Inflammatory macrophage treated with lipopolysaccharide for 4 hours (primary cell): ENCODE measurements at regions not wholly inside any gene's neighbourhood (a gene's known extent, or its start where the extent isn't known, plus 50 kb on each side); places are given as distances from the start of the nearest gene placed in this dataset.
"Not testable (repeated sequence)": the region's sequence is repeated elsewhere in the genome, so short reads cannot be mapped to it uniquely, and the experiment has no call there.

Experiments used
- DNase-seq: peaks from one replicate; pipeline ENCODE4 v3.0.0-alpha.2; 2020

DNA sequence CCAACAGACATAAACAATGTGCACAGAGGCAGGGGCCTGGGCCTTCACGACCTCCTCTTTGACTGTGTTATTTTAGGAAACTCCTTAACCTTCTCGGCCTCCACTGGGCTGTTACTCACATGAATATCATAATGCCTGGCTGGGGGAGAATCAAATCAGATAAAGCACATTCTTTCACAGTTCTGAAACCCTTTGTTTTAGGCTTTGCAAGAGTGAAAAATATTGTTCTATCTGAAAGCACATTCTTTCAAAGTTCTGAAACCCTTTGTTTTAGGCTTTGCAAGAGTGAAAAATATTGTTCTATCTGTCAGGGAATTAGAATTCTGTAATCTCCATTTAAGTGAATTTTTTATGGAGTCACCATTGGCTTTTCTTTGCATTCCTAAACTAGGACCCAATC is 50.7 kb upstream of the SYNDIG1 start:
- no peak for DNase-seq

DNA sequence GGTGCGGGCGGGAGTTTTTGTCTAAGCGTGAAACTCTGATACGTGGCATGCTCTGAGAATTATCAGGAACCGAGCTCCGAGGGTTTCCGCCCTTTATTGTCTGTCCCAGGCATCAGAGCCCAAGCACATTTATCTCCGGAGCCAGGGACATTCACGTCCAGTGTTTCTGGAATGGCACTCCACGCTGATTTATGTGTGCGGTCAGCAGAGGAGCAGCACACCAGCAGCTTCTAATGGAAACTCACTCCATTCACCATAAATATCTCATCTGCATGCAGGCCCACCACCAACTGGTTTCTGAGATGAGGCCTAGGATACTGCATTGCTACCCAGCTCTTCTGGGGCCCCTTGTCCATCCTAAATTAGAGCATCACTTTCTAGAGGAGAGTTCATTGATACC is 51.9 kb upstream of the SYNDIG1 start:
- DNase-seq: no peak

DNA sequence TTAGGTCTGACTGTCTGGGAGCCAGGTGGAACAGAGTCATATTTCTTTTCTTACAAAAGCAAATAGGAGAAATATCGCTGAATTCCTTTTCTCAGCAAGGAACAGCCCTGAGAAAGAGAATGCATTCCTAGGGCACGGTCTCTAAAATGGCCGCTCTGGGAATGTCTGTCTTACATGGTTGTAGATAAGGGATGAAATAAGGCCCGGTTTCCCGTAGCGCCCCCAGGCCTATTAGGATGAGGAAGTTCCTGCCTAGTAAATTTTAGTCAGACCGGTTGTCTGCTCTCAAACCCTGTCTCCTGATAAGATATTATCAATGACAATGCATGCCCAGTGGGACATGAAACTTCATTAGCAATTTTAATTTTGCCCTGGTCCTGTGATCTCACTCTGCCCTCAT is 54.0 kb upstream of the SYNDIG1 start:
- DNase-seq: not testable (repeated sequence)

DNA sequence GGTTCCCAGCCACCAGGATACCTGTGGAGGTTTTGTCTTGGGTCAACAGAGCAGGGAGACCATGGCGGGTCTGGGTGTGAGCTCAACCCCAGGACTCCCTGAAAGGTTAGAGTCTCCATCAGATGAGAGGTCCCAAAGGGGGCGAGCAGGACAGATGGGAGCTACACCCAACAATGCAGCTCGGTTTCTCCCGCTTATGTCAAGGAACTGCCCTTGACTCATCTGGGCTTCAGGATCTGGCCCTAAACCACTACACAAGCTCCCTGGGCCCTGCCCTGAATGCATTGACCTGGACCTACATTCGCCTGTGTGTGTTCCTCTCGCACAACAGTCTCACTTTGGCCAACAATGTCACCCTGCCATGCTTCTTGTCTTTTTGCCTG is 57.6 kb upstream of the SYNDIG1 start:
- no peak for DNase-seq

DNA sequence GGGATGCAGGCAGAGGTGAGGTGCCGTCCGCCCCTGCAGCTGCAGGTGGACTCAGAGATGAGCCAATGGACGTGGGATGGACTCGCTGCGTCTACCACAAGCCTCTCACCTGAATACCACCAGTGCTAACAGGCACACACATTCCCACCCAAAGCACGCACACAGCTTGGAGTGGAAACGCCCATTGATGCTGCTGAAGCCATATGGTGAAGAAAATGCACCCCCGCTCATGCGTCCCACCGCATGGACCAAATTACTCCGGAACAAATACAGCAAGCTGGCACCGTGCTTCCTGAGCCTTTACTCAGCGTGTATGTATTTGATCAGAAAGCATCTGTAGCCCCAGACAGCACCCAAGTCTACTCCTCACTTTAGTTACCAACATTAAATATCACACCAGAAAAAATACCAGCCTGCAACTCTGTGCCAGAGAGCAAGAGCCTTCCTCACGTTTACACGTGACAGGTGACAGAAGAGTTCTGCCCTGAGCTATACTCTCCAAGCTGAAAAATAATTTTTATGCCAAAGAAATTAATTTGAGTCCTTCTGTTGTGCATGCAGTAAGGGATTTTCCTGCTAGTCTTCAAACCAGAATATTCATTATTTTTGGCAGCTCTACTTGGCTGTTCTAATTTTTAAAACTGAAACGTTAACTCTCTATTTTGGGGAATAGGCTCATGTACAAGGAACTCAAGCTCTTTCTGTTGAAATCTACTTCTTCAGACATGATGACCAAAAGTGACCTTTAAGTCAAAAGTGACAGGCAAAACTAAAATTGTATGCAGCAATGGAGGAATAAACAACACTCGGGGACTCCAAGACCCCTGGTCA is 58.2 kb upstream of the SYNDIG1 start:
- DNase-seq: no peak

DNA sequence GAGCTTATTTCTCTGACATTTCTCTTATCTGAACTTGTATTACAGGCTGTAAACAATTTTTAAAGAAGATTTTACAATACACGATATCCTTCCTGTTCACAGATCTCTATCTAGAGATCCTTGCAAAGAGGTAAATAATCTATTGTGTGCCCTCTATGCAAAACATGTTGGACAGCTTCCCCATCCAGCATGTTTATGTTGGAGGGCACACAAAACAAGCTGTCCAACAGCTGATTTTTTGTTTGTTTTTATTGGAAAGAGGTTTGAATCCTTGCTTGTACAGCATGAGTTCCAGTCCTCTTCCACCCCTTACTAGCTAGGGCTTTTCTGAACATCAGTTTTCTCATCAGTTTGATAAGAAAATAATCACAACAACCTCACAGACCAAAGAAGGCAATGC is 62.3 kb upstream of the SYNDIG1 start:
- no peak for DNase-seq

DNA sequence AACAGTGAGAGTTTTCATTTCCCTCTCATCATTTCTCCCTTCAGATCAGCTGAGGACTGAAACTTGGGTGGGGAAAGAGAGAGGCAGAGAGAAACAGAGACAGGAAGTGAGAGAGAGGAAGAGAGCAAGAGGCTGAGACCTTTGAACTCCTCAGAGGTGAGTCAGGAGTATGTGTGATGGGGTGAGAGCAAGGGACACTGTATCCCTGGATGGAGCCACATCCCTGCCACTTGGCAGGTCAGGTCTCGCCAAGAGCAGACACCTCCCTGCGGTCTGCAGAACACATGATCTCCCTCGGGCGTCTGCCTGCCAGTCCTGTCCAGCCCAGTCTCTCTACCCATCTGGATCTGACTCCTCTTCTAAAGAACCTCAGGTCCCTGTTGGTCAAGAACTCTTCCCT is 62.7 kb upstream of the SYNDIG1 start:
- DNase-seq: no peak

DNA sequence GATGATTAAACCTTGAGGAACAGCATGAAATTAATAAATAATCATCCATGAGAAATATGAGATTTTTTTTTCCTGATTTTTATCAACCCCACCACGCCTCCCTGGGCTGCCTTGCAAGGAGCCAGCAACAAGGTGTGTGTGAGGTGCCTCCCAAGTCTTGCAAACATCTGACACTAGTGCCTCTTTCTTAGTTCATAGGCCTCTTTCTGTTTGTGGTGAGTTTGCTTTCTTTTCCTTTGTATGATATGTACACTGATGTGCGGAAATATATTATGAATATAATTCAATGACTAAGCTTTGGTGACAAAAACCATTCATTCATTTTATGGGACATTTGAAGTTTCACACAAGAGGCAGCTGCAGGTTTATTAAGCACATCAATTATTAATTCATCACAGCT is 63.2 kb upstream of the SYNDIG1 start:
- no peak for DNase-seq

DNA sequence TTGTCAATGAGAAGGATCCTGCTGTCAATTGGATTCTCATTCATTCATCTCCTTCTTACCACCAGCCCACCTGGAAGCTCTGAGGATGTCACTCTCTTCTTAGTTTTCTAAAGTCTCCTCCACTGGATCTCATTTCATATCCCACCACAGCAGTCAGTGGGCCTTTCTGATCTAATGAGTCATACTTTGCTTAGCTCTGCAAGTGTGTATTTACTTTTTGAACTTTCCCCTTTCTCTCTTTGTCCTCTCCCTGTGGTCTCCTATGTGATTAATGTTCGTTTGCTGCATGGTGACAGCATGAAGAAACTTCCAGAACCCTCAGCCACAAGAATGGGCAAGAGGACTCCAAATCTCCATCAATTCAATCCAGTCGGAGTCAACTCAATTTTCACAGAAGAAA is 63.6 kb upstream of the SYNDIG1 start:
- no peak for DNase-seq

DNA sequence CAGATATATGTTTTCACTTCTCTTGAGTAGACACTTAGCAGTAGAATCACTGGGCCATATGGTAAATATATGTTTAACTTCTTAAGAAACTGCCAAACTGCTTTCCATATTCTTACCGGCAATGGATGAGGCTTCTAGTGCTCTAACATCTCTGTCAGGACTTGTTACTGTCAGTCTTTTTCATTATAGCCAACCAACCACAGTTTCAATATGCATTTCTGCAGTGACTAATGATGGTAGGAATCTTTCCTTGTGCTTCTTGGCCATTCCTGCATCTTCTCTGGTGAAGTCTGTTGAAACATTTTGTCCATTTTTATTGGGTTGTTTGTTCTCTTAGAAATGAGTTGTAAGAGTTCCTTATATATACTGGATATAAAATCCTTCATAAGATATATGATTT is 66.0 kb upstream of the SYNDIG1 start:
- no peak for DNase-seq

DNA sequence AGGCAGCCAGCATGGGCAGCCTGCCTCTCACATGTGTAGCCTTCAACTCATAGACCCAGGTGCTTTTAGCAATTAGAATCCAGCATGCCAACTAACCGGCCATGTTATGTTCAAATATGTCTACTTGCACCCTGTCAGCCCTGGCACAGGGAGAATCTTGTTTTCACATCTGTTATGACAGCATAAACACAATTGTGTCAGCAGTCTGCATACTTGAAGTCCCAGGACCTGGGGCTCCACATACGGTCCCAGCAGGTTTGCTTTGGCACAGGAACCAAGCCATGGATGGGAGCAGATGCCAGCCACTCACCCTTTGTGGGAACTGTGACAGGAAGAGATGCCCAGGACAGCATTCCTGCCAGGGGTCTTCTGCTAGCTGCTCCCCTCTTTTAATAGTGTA is 67.2 kb upstream of the SYNDIG1 start:
- no peak for DNase-seq

DNA sequence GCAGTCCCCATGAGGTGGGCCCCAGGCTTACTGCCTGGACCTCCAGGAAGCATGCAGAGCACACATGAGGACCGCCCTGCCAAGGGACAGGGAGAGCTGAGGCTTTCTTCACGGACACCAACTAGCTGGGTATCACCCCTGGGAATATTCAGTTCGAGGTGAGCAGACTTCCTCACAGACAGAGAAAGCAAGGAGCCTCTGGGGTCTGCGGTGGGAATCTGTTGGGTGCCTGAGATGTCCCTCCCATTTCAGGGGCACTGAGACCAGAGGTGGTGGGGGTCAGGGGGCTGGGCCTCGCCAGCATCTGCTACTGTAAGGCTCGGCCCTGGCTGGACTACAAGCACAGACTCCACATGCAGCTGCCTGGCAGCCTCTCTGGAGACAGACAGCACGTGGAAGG is 74.3 kb upstream of the SYNDIG1 start:
- no peak for DNase-seq

DNA sequence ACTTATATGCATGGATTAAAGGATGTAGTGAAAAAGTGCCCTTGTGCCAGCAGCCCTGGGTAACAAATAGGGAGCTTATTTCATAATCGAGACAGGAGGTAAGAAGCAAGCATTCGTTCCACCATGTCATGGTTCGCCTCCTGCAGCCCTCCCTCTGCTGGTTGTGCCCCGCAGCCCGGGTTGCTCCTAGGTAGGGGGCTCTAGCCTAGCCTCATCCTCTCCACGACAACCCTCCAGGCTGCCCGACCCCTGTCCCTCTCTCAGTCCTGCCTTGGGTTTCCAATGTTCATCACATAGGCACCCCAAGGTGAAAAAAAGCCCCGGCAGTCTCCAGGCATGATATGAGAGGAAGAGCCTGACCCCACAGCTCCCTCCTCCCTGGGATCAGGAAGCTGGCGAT is 75.5 kb upstream of the SYNDIG1 start:
- DNase-seq: no peak

DNA sequence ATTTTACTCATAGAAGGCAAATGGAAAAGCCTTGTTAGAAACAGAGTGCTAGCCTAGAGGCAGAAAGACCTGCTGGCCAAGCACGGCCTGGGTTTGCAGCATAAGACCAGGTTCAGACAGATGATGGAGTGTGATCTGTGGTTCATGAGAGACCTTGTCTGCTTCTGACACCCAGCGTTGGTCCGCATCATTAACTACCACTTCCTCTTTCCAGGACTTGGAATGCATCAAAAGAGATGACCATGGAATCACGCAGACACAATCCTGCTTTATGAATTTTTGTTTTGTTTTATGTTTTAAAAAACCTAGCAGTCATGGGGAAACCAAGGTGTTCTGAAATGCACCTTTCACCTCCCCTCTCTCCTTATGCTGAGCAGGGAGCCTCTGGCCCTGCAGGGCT is 76.8 kb upstream of the SYNDIG1 start:
- DNase-seq: no peak

DNA sequence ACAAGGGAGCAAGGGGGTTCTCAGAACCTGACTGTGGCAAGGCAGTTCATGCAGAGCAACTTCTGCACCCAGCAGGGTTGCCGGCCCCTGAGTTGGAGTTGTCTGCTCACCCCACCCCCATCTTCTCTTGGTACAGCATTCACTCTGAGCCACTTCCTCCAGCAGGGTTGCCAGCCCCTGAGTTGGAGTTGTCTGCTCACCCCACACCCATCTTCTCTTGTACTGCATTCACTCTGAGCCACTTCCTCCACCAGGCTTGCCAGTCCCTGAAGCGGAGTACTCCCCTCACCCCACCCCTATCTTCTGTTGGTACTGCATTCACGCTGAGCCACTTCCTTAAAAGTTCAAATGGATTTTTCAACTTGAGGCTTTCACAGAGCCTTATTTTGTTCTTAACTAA is 79.7 kb upstream of the SYNDIG1 start:
- peak; percentile 33 for DNase-seq

DNA sequence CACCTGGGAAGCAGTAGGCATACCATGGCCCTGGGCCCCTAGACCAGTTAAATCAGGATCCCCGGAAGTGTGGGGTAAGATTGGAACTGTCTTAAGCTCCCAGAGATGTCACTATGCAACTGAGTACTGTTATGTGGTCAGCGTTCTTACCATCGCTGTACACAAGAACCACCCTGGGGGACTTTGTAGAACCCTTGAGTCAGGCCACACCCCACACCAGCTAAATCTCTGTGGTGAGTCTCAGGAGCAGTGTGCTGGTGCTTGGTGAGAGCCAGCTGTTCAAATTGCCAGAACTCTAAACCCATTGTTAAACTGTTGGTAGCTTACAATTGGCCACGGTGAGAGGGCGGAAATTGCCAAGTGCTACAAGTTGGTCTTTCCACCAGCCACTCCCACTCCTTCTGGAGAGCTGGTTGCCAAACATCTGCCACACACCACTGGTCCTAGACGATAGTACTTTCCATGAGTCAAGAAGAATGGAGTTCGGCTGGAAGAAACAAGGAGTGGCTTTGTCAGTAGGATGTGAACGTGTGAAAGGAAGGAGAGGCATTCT is 80.5 kb upstream of the SYNDIG1 start:
- no peak for DNase-seq

DNA sequence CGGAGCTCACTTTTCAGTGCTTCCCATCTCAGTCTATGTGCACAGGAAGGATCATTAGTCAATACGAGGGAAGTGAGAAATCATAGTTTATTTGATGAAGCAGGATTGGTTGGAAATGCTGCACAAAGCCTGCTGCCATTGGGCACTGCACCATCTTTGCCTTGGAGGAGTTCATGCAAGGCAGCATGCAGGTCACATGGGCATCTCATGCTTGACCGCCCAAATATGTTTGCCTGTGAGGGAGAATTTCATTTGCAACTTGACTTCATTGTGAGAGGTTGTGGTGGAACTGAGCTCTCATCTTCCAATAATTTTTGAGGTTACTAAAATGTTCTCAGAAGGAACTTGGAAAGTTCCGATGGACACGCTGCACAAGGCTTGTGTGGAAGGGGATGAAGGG is 83.9 kb upstream of the SYNDIG1 start:
- DNase-seq: no peak

DNA sequence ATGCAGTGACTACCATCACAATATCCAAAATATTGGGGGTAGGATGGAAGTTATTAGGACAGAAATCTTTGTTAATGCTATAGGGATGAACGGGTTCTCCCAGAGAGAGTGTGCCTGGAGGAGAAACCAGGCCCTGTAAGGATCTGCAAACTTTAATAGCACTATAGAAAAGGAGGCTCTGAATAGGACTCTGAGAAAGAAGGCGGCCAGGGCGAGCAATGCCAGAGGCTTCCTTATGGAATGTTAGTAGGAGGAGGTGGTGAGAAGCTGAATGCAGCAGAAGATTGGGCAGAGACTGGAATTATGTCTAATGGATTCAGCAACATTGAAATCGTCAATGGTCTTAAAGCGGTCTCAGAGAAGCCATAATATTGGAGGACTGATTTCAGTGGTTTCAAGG is 84.6 kb upstream of the SYNDIG1 start:
- DNase-seq: no peak

DNA sequence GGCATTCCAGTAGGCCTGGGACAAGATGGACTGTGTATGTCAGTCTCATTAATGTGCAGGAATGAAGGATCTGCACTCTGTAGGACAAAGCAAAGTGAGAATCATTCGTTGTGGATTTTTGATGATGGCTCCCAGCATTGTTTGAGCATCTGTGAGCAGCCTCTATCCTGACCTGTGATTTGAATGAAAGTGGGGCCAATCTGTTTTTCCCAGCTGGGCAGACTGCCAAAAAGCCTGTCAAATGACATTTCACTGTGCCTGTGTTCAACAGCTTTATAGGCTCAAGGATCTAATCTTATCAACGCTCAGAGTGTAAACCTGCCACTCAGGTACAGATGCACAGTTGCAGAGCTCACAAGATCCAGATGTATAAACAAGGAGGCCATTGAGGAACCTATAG is 86.7 kb upstream of the SYNDIG1 start:
- DNase-seq: no peak

DNA sequence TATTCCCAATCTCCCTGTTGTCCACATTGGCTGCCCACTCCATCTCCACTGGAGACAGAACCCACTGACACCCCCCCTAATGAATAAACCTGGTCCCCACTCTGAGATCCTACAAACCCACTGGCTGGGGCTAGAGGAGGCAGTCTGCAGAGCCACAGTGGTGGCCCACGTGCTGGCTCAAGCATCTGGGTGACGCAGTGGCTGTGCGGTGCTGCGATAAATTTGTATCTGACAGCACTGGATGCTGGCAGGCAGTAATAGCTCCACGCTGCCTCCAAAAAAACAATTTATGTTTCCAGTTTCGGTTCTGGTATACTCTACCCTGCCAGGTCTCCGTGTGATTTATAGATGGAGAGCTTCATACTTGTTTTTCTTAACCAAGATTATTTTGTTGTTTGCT is 87.1 kb upstream of the SYNDIG1 start:
- no peak for DNase-seq

DNA sequence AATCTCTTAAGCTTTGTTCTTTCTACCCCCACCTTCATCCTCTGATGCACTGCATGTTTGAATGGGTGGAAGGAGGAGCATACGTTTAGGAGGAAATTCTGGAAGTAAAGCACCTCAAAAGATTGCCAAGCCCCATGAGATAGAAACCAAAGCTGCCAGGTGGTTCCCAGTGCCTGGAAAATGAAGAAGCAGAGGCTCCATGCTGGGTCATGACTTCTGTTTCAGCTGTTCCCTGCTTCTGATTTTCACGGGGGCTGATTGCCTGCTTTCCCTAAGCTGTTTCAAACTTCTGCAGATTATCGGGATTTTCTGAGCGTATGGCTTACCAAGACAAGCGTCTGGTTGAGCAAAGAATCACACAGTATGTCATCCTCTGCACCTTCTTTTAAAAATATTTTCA is 87.5 kb upstream of the SYNDIG1 start:
- no peak for DNase-seq

DNA sequence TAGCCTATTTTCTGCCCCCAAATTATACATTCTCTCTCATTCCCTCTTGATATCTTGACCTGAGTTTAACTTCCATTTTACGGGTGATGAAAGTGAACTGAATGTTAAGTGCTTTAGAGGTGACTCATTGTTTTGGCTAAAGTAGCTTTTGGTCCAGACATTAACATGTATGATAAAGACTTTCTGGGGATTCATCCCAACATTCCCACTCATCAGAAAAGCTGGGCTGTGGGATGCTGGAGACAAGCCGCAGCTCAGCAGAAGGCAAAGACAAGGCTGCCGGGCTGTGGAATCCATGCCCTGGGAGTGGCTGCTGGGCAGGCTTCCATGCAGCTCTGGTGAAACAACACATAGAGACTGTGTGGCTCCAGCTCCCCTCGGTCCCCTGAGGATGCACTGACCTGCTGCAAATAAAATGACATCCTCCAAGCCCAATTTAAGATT is 89.9 kb upstream of the SYNDIG1 start:
- DNase-seq: no peak

DNA sequence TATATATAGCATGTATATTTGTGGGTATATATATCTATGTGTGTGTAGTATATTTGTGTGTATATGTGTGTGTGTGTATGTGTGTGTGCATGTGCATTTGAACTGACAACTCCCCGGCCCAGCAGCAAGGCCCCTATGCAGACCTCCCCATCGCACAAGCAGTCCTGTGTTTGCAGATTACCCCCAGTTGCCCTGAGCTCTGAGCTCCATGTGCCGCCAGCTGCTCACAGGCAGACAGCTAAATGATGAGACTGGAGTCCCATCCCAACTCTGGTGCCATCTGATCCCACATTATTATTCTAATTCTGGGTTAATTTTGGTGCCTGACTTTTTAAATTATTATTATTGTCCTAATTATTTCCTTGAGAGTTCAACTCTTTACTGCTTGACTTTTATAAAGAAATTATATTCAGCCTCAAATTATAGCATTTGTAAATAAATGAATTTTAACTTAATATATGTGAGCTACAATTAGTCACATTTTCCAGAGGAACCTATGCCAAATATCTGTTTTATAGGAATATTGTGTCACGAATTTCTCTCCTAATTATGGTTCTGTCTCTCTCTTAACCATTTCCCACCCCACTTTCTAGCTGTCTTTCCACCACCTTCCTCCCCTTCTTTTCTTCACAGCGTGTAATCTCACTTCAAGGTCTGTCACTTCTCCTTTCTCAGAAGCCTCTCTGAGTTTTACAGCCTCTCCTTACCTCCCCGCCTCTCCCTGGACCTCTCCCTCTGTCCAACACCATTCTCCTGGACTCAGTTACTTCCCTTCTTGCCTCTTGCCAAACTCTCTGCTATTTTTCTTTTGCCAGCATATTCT is 90.6 kb upstream of the SYNDIG1 start:
- no peak for DNase-seq
